NCI-H1694 (cell line): ENCODE measurements at regions not wholly inside any gene's neighbourhood (a gene's known extent, or its start where the extent isn't known, plus 50 kb on each side); places are given as distances from the start of the nearest gene placed in this dataset.

Experiments used
- DNase-seq: peaks from one replicate; lab custom pipeline; 2025; lab: John Stamatoyannopoulos, UW

GRCh38 chr5:138665261-138665660 lies 88.0 kb upstream of the CTNNA1 start:
- no peak for DNase-seq

GRCh38 chr5:138664276-138664943 lies 88.8 kb upstream of the CTNNA1 start:
- DNase-seq, result peak; percentile 52

GRCh38 chr5:138663561-138663960 lies 88.4 kb upstream of the HSPA9 start:
- no peak for DNase-seq

GRCh38 chr5:138663009-138663408 lies 87.8 kb upstream of the HSPA9 start:
- no peak for DNase-seq

GRCh38 chr5:138662599-138662998 lies 87.4 kb upstream of the HSPA9 start:
- no peak for DNase-seq

- no peak for DNase-seq
Measured at GRCh38 chr5:138661991-138662434, 86.8 kb upstream of the HSPA9 start.

GRCh38 chr5:138661291-138661960 lies 86.2 kb upstream of the HSPA9 start:
- DNase-seq, result no peak

- no peak for DNase-seq
Measured at GRCh38 chr5:138660051-138660572, 84.9 kb upstream of the HSPA9 start.

GRCh38 chr5:138659561-138659960 lies 84.4 kb upstream of the HSPA9 start:
- no peak for DNase-seq

- no peak for DNase-seq
Measured at GRCh38 chr5:138659121-138659520, 83.9 kb upstream of the HSPA9 start.

GRCh38 chr5:138658676-138659075 lies 83.5 kb upstream of the HSPA9 start:
- no peak for DNase-seq

- DNase-seq, result no peak
Measured at GRCh38 chr5:138657360-138657759, 82.2 kb upstream of the HSPA9 start.

- DNase-seq, result no peak
Measured at GRCh38 chr5:138656916-138657315, 81.7 kb upstream of the HSPA9 start.

GRCh38 chr5:138655530-138656190 lies 80.5 kb upstream of the HSPA9 start:
- no peak for DNase-seq

GRCh38 chr5:138654281-138654867 lies 79.2 kb upstream of the HSPA9 start:
- DNase-seq, result no peak

- DNase-seq, result peak; percentile 21
Measured at GRCh38 chr5:138653502-138653901, 78.3 kb upstream of the HSPA9 start.

- no peak for DNase-seq
Measured at GRCh38 chr5:138651767-138652117, 76.5 kb upstream of the HSPA9 start.

GRCh38 chr5:138651058-138651766 lies 76.0 kb upstream of the HSPA9 start:
- DNase-seq, result no peak

GRCh38 chr5:138650196-138650595 lies 75.0 kb upstream of the HSPA9 start:
- no peak for DNase-seq

GRCh38 chr5:138649775-138650174 lies 74.6 kb upstream of the HSPA9 start:
- DNase-seq, result peak; percentile 24

- no peak for DNase-seq
Measured at GRCh38 chr5:138649316-138649720, 74.1 kb upstream of the HSPA9 start.

- no peak for DNase-seq
Measured at GRCh38 chr5:138648841-138649240, 73.6 kb upstream of the HSPA9 start.
